Upper lobe of left lung (tissue), 4 donors: ENCODE measurements at regions not wholly inside any gene's neighbourhood (a gene's known extent, or its start where the extent isn't known, plus 50 kb on each side); places are given as distances from the start of the nearest gene placed in this dataset.

Experiments used
- EP300 ChIP-seq, 4 donors: sonication (generic); formaldehyde crosslinking; IDR thresholded peaks; one replicate each; pipeline ENCODE4 v1.5.1; 2017; ENCODE audit warnings: antibody characterized with exemption in 4 of 4, control low read depth in 2 of 4
- POLR2A ChIP-seq, 4 donors: fragments of 450-650 bp; IDR thresholded peaks; one replicate each; pipeline ENCODE4 v1.5.1; 2016 to 2017; ENCODE audit warnings: antibody characterized with exemption in 4 of 4, mild to moderate bottlenecking in 2 of 4
- TF ChIP-seq, protein P1 (sequence below), 6 experiments: fragments of 450-650 bp in 4 of 6; fragments of 200-600 bp in 2 of 6; sonication (generic) in 2 of 6; IDR thresholded peaks; one replicate each; pipeline ENCODE4 v1.5.1; 2016 to 2019; ENCODE audit warnings: antibody characterized with exemption in 6 of 6

GRCh38 chrX:152024710-152025109 is 50.2 kb upstream of the GABRE start:
- TF ChIP-seq, protein P1, sequence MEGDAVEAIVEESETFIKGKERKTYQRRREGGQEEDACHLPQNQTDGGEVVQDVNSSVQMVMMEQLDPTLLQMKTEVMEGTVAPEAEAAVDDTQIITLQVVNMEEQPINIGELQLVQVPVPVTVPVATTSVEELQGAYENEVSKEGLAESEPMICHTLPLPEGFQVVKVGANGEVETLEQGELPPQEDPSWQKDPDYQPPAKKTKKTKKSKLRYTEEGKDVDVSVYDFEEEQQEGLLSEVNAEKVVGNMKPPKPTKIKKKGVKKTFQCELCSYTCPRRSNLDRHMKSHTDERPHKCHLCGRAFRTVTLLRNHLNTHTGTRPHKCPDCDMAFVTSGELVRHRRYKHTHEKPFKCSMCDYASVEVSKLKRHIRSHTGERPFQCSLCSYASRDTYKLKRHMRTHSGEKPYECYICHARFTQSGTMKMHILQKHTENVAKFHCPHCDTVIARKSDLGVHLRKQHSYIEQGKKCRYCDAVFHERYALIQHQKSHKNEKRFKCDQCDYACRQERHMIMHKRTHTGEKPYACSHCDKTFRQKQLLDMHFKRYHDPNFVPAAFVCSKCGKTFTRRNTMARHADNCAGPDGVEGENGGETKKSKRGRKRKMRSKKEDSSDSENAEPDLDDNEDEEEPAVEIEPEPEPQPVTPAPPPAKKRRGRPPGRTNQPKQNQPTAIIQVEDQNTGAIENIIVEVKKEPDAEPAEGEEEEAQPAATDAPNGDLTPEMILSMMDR (IDR thresholded peaks at IDR 0.05): no peak
- TF ChIP-seq POLR2A (IDR thresholded peaks at IDR 0.05): no peak
- TF ChIP-seq EP300 (IDR thresholded peaks at IDR 0.05): no peak
